AG09309 (cell line): ENCODE measurements at regions not wholly inside any gene's neighbourhood (a gene's known extent, or its start where the extent isn't known, plus 50 kb on each side); places are given as distances from the start of the nearest gene placed in this dataset.

Source experiments
- DNase-seq: peaks from one replicate; pipeline ENCODE4 v3.0.0-alpha.2; 2010; ENCODE audit warnings: low read depth
- H3K4me3 ChIP-seq: 2 replicates; pipeline ENCODE4 v1.5.1; 2011; ENCODE audit warnings: mild to moderate bottlenecking, low read depth, low read length, moderate library complexity; ENCODE audit not compliant: control insufficient read depth
- CTCF ChIP-seq: IDR thresholded peaks from 2 replicates; pipeline ENCODE4 v1.5.1; 2011; ENCODE audit warnings: mild to moderate bottlenecking, low read depth, low read length, inconsistent platforms; ENCODE audit not compliant: insufficient read depth, control insufficient read depth; ENCODE audit errors: missing control alignments

- H3K4me3 ChIP-seq = no peak overlapping the region
- TF ChIP-seq CTCF = no peak
- DNase-seq = no peak
These were observed 159.9 kb upstream of the NR5A2 start for GRCh38 chr1:199867601-199868000.

GRCh38 chr1:199868777-199869176 lies 158.7 kb upstream of the NR5A2 start:
- no peak overlapping the region for H3K4me3 ChIP-seq
- TF ChIP-seq CTCF = no peak

GRCh38 chr1:199875337-199875736 lies 152.2 kb upstream of the NR5A2 start:
- no peak overlapping the region for H3K4me3 ChIP-seq
- no peak for TF ChIP-seq CTCF
- DNase-seq = no peak

More at GRCh38 chr1:199868777-199869176, 158.7 kb upstream of the NR5A2 start:
- DNase-seq = no peak

GRCh38 chr1:199875856-199876255 lies 151.7 kb upstream of the NR5A2 start:
- H3K4me3 ChIP-seq = no peak overlapping the region
- no peak for DNase-seq
- no peak for TF ChIP-seq CTCF

- DNase-seq = no peak
- no peak overlapping the region for H3K4me3 ChIP-seq
- TF ChIP-seq CTCF = no peak
These were observed 149.8 kb upstream of the NR5A2 start for GRCh38 chr1:199877526-199878384.

GRCh38 chr1:199878823-199879222 lies 148.7 kb upstream of the NR5A2 start:
- no peak overlapping the region for H3K4me3 ChIP-seq
- no peak for DNase-seq
- no peak for TF ChIP-seq CTCF
